COLO668 (cell line): ENCODE measurements at regions not wholly inside any gene's neighbourhood (a gene's known extent, or its start where the extent isn't known, plus 50 kb on each side); places are given as distances from the start of the nearest gene placed in this dataset.

Experiments
- DNase-seq: peaks from one replicate; lab custom pipeline; 2025; ENCODE audit not compliant: unreplicated experiment; lab: John Stamatoyannopoulos, UW

DNA sequence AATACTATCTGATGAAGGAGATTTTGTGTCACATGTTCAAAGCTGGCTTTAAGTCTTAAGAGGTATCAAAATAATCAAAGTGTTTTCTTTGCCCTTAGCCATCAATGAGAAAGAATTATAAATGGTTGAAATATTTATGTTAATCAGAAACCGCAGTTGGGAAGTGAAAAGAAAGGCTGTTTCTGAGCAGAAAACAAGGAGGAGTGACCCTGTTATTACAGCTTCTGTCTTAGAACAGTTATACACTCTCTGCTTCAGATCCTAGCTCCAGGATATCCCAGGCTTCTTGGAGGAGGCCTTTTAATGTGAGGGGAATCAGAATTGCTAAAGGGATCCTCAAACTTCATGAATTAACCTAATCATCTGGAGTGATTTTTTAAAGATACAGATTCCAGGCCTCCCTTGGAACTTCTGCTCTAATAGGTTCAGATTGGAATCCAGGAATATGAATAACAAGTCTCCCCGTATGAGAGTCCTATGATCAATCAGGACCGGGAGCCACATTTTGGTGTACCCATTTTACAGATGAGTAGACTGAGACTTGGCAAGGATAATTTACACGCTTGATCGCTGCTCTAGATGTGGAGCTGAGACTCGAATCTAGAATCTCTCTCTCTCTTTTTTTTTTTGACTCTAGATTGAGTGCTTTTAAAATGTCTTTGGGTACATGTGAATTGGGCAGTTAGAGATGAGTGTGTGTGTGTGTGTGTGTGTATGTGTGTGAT is 50.8 kb upstream of the JAG1 start:
- no peak for DNase-seq

DNA sequence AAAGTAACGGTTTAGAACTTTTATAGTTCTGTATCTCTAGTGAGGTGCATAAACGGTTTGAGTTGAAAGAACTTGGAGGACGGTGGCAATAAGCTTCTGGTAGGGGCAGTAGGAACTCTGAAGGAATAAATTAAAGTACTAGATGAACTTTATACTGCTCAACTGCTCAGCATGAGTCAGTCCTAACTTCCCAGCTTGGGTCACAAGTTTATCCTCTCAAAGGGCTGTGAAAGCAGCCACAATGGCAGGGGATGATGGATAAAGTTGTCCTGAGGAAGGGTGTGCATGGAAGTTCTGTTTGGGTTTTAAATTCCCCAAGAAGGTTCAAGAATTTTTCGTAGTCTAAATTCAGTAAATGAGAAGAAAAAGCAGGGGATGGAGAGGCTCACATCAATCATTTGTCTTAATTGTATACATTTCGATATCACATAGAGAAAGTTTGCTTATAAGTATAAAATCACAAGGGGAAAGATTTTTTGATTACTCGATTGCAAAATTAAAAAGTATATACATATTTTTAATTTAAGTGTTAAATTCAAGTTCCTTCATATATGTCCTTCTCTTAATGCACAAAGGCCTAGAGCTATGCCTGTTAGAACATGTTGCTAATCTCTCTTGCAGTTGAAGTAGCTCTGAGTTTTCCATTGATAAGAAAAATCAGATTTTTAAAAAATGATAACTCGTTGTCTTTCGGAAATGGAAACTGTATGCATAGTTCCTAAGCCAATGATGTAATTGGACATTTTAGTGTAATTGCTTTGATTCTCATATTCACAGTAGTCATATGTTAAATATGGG is 55.3 kb upstream of the JAG1 start:
- DNase-seq = no peak

- no peak for DNase-seq
These were observed 56.0 kb upstream of the JAG1 start for GRCh38 chr20:10729785-10730184.

- DNase-seq = no peak
These were observed 56.9 kb upstream of the JAG1 start for GRCh38 chr20:10730629-10731183.

DNA sequence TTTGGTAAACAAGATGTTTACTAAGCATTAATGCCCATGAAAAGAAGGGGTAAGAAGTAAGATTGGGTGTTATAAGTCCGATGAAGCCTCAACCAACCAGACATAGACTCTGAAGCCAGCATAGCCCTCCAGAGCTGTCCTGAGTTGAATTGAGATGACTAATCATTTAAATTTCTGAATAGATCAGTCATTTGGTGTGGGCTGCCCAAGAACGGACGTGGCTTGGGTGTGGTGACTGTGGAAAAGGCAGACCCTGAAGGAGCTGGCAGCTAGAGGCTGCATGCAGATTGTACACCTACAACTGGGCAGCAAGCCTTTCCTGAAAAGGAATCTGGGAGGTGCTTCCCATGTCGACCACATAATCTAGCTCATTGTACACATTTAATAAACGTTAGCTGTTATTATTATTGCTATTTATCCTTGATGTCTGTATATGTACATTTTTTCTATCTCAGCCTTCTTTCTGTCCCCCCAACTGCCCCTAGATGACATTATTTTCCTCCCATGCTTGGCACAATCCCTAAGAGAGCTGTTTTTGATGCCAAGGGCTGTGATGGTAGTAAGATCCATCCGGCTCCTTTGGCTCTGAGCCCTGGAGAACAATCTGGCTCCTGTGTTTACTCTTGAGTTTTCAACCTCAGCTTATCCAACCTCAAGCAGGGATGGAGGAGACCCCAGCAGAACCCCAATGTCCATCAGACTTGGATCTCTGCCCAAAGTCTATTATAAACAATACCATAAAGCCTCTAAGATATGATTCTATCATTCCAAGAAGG is 57.6 kb upstream of the JAG1 start:
- DNase-seq = no peak

GRCh38 chr20:10733122-10733521 is 59.3 kb upstream of the JAG1 start:
- no peak for DNase-seq

DNA sequence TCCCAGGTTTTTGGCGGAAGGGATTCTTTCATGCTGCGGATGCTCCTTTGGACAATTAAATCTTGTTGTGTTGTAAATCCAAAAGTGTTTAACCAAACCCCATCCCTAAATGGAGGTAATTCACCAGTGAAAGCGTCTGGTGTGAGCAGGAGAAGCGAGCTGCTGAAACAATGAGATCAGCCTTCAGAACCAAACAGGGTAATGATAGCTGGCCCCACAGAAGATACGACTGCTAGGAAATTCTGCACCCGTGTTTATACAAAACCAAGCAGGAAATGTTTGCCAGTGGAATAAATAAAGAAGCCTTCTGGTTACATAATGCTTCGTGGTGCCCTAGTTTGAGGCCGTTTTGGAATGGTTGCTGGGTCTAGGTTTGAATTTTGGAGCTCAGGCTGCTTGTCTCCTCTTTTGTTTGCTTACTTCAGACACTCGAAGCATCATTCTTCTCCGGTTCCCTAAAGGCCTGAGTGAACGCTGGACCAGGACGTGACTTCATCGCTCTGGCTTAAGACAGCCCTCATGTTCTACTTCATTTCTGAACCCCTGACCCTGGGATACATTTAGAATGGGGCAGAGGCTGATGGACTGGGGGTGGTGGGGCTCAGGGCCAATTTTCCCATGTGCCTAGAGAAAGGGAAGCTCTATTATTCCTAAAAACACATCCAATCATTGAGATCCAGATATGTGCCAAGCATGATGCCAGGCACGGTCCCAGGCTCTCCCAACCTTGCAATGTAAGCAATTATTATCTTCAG is 61.6 kb upstream of the JAG1 start:
- DNase-seq = no peak

DNA sequence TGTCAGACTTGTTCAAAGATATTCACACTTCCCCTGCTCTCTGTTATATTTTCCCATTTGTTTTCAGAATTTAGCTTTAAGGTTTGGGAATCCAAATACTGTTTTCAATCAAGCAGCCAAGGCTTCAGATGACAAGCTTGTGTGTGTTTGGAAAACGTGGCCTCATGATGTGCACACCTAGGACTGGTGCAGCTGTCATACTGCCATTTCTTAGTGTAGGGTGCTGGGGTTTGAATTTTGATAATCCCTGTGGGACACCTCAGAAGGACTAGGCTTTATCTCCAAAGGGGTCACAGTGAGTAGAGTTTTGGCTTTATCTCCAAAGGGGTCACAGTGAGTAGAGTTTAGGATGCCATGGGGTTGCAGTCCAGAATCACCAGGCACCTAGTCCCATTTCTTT is 65.3 kb upstream of the JAG1 start:
- no peak for DNase-seq

DNA sequence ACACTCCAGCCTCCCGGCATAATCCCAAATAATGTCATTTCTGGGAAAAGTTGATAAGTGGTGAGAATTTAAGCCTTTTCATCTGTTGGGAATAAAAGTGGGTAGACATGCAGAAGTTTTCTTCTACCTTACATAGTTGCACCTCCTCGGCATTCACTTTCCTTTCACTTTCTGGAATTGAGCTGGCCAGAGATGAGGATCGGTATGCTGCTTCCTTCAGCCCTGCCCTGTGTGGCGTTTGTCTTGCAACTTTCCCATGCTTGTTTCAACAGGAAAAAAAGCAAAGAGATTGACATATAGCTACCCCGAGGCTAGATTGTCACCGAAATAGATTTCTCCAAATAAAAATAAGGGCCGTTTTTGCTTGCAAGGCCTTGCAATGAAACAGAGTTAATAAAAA is 65.8 kb upstream of the JAG1 start:
- no peak for DNase-seq

- no peak for DNase-seq
These were observed 67.3 kb upstream of the JAG1 start for GRCh38 chr20:10741060-10741459.

GRCh38 chr20:10745790-10746189 is 72.0 kb upstream of the JAG1 start:
- DNase-seq = no peak

DNA sequence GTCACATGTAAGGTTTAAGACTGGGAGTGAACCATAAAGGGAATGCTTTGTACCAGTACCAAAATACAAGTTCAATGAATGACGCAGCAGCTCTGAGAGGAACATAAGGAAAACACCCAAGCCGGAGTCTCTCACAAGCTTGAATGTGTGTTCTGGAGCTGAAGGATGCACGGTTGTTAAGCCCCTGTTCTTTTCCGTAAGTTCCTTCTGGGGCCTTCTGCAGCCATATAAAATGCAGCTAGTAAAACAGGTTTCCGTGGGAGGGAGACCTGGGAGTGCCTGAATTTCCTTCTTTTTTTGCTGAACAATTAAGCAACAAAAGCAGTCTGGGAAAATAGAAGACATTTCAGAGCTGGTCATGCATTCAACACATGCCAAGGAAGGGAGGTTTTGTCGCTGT is 73.2 kb upstream of the JAG1 start:
- no peak for DNase-seq

DNA sequence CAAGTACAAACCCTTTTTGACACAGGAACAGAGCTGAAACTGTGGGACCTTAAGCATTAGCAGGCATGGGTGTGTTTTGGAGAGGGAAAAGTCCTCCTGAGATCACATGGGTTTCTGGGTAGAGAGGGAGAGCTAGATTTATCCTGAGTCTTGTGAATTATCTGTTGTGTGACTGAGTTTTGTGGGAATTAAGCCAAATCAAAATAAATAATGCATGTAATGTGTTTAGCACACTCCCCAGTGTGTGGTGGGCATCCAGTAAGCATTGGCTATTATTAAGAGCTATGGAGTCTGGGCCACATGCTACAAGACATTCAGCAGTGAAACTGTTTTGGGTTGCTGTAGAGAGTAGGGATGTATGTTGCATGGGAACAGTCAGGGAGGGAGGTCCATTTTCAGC is 75.3 kb upstream of the JAG1 start:
- DNase-seq = no peak

DNA sequence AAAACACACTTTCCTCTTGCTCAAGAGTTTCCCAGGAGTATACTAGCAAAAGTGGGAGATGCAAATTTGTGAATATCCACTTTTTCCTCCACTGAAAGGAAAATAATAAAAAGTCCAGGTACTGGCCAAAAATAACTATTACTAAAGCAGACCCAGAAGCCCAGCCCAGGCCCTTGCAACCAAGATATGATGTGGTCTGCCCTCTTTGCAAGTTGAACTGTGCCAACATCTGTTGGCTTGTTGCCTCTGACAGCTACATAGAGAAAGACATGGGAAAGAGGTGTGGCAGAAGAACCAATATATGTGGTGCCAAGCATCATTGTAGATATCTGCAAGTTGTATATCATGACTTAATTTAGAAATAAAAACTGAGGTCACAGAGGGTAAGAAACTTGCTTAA is 78.4 kb upstream of the JAG1 start:
- no peak for DNase-seq

GRCh38 chr20:10754824-10755223 is 81.0 kb upstream of the JAG1 start:
- DNase-seq = no peak

GRCh38 chr20:10758446-10758845 is 84.6 kb upstream of the JAG1 start:
- DNase-seq = no peak

DNA sequence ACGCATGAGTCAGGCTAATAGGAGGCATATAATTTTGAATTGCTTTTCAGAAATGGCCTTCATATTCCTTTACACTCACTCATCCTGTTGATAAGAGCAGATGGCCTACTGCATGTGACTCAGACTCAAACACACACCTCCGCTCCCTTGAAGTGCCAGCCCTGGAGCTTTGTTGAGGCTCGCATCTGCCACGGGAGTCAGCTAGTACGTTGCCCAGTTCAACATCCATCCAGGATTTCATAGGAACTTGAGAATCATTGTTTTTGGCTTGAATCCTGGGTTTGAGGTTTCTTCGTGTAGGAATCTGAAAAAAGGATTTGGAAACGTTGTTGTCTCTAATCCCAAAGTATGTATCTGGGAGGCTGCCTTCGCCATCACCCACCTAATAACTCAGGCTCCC is 87.4 kb upstream of the JAG1 start:
- DNase-seq = no peak

- DNase-seq = no peak
These were observed 88.0 kb upstream of the JAG1 start for GRCh38 chr20:10761786-10762185.

GRCh38 chr20:10762216-10762615 is 88.4 kb upstream of the JAG1 start:
- no peak for DNase-seq

DNA sequence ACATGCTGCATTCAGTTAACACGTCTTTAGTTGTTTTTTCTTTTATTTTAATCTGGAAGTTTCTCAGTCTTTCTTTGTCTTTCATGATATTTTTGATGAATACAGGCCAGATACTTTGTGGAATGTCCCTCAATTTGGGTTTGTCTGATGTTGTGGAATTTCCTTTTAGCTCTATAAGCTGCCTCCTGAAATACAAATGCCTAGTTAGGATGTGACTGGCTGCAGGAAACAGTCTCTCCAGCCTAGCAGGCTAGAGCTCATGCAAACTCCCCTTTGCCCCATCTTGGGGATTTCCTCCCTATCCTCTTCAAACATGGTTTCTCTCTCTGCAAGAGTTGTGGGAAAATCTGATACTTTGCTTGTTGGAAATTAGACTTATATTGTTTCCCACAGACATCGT is 89.3 kb upstream of the JAG1 start:
- DNase-seq = no peak

DNA sequence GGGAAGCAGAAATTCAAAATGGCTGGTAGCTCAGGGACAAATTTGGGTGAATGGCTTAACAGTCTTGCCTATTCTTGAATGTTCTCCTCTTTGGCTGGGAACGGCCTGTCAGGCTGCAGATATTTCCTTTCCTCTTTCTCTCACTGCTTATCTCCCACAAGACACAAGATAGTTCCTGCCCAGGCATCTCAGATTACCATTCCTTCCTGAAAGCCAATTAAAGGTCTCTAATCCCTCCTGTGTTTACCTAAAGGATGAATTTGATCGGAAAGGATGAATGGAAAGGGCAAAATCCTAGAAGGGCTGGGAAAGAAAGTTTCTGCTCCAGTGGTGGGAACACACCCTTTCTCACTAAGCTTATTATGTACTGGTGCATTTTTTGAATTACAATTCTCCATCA is 95.9 kb upstream of the JAG1 start:
- no peak for DNase-seq
